OCI-LY7 (cell line): ENCODE measurements at regions not wholly inside any gene's neighbourhood (a gene's known extent, or its start where the extent isn't known, plus 50 kb on each side); places are given as distances from the start of the nearest gene placed in this dataset.

Experiments
- BruUV-seq: library from RNA; stranded (reverse); fragments of 400-500 nt; replicated peaks from 2 replicates; lab custom pipeline; 2021; lab: Mats Ljungman, UMichigan
- CTCF ChIA-PET: fragments of 300-600 bp; sonication (Branson Sonifier 250); formaldehyde crosslinking; loops from one replicate; lab custom pipeline; 2022; ENCODE audit warnings: antibody characterized with exemption; ENCODE audit not compliant: unreplicated experiment; lab: Charles Lee
- POLR2A ChIA-PET: fragments of 300-600 bp; sonication (Branson Sonifier 250); formaldehyde crosslinking; loops from one replicate; lab custom pipeline; 2022; ENCODE audit warnings: antibody characterized with exemption; lab: Charles Lee
- DNase-seq: peaks from one replicate; pipeline ENCODE4 v3.0.0-alpha.2; 2015; ENCODE audit warnings: low spot score
- H2AFZ ChIP-seq: fragments of 200-600 bp; sonication (generic), shearing (Covaris generic); 2 replicates; pipeline ENCODE4 v1.6.1; 2014; ENCODE audit warnings: mild to moderate bottlenecking, antibody characterized with exemption, low read length, moderate library complexity
- H3K27ac ChIP-seq: fragments of 200-600 bp; sonication (generic); 2 replicates; pipeline ENCODE4 v1.5.1; 2014; ENCODE audit warnings: mixed run types, low read depth, mild to moderate bottlenecking, moderate library complexity, low read length, inconsistent platforms; ENCODE audit not compliant: poor library complexity, severe bottlenecking
- H3K36me3 ChIP-seq: fragments of 200-600 bp; sonication (generic); 2 replicates; pipeline ENCODE4 v1.6.1; 2014; ENCODE audit warnings: mild to moderate bottlenecking, antibody characterized with exemption, low read length, moderate library complexity, mixed read lengths; ENCODE audit not compliant: insufficient read depth
- H3K4me1 ChIP-seq: fragments of 200-600 bp; sonication (generic); 2 replicates; pipeline ENCODE4 v1.5.1; 2014; ENCODE audit warnings: mild to moderate bottlenecking, low read length; ENCODE audit not compliant: insufficient read depth, poor library complexity, severe bottlenecking
- H3K4me2 ChIP-seq: fragments of 200-600 bp; sonication (generic); 2 replicates; pipeline ENCODE4 v1.6.1; 2014; ENCODE audit warnings: mild to moderate bottlenecking, low read length
- H3K4me3 ChIP-seq: fragments of 200-600 bp; sonication (generic); 2 replicates; pipeline ENCODE4 v1.5.1; 2014; ENCODE audit warnings: mild to moderate bottlenecking, low read depth, low read length; ENCODE audit not compliant: poor library complexity, severe bottlenecking
- H3K79me2 ChIP-seq: fragments of 200-600 bp; sonication (generic); 2 replicates; pipeline ENCODE4 v1.6.1; 2016; ENCODE audit warnings: low read depth, mild to moderate bottlenecking, low read length, moderate library complexity, mixed read lengths; ENCODE audit not compliant: insufficient read depth
- H3K9me2 ChIP-seq: fragments of 200-600 bp; sonication (generic); 2 replicates; pipeline ENCODE4 v1.6.1; 2016; ENCODE audit warnings: mild to moderate bottlenecking, low read length, mixed read lengths; ENCODE audit not compliant: insufficient read depth
- H3K9me3 ChIP-seq: fragments of 200-600 bp; sonication (generic); 2 replicates; pipeline ENCODE4 v1.6.1; 2014; ENCODE audit warnings: mild to moderate bottlenecking, mixed run types, low read length, mixed read lengths
- H4K20me1 ChIP-seq: fragments of 200-600 bp; sonication (generic); 2 replicates; pipeline ENCODE4 v1.6.1; 2014; ENCODE audit warnings: mild to moderate bottlenecking, antibody characterized with exemption, low read length, moderate library complexity, mixed read lengths; ENCODE audit not compliant: insufficient read depth
- CTCF ChIP-seq: fragments of 200-600 bp; sonication (generic); conservative IDR thresholded peaks from 2 replicates; pipeline ENCODE4 v1.5.1; 2014; ENCODE audit warnings: mild to moderate bottlenecking, antibody characterized with exemption, low read length, moderate library complexity, mixed read lengths
- EZH2phosphoT487 ChIP-seq: fragments of 200-600 bp; sonication (generic); IDR thresholded peaks from 2 replicates; pipeline ENCODE4 v1.6.1; 2018; ENCODE audit warnings: low read depth, borderline replicate concordance, mild to moderate bottlenecking, mixed run types, antibody characterized with exemption, low read length, moderate library complexity, mixed read lengths
- intact Hi-C: fragments of 100-400 bp; cut with micrococcal nuclease; formaldehyde crosslinking; loops from one replicate; pipeline ENCODE4 v1.10.0; 2022; ENCODE audit not compliant: unreplicated experiment

DNA sequence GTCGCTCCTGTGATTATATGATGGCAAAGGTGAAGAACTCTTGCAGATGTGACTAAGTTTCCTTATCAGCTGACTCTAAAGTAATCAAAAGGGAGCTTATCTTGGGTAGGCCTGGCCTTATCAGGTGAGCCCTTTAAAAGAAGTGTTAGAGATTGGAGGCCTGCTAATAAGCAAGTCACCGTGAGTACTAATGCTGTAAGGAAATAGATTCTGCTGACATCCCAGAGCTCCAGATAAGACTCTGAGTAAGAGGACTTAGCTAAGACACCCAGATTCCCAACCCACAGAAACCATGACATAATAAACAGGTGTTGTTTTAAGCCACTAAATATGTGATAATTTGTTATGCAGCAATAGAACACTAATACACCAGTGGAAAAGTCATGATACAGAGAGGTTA, 99.9 kb upstream of the FAM20A start:
- BruUV-seq: no TSS peak
- Histone ChIP-seq H3K9me3 (no peaks in the 10 kb centered on the region), H3K4me2 (no peak overlapping the region), H3K4me3 (no peak overlapping the region), H3K79me2 (no peaks in the 10 kb centered on the region), H3K36me3 (no peaks in the 10 kb centered on the region), H4K20me1 (no peaks in the 10 kb centered on the region), H2AFZ (no peak overlapping the region), H3K9me2 (no peaks in the 10 kb centered on the region), H3K27ac (no peak overlapping the region), H3K4me1 (no peaks in the 10 kb centered on the region)
- intact Hi-C loops: no loop called here
- no peak for TF ChIP-seq CTCF
- ChIA-PET CTCF (interaction anchor here (0.9 kb wide), 1 partner anchor 9 kb away, joined by 3 read pairs; no protein-coding TSS in a partner anchor), POLR2A (interaction anchor here (0.5 to 1.3 kb wide), 9 partner anchors 10 to 1087 kb away, joined by 3 to 7 read pairs (median 3); no protein-coding TSS in a partner anchor)
- DNase-seq: no peak

DNA sequence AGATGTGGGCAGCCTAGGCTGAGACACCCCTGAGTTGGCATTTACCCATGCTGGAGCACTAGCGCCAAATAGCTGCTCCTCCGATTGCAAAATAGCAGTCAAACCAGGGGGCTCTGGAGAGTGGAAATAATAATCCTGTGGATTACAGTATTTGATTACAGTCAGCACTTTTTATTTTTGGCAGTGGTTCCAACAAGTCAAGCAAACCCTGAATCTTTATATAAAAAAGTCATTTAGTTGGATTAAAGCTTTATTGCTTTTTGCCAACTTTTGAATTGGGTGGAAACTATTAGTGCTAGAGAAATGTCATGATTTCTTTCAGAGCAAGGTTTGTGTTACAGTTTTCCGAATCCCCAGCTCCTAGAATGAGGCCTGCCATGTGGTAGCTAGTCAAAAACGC, 99.3 kb upstream of the FAM20A start:
- CTCF ChIA-PET: no interaction called here
- intact Hi-C loops: no loop called here
- POLR2A ChIA-PET: interaction anchor here (0.5 to 1.3 kb wide), 5 partner anchors 11 to 1087 kb away, joined by 3 to 7 read pairs (median 4); no protein-coding TSS in a partner anchor

GRCh38 chr17:68699936-68700335, 98.8 kb upstream of the FAM20A start:
- H2AFZ ChIP-seq: no peak overlapping the region
- CTCF ChIA-PET: no interaction called here
- no peak for DNase-seq
- no peak overlapping the region for H3K27ac ChIP-seq
- POLR2A ChIA-PET: interaction anchor here (1.0 to 1.2 kb wide), 3 partner anchors 11 to 13 kb away, joined by 3 to 7 read pairs (median 7); no protein-coding TSS in a partner anchor
- intact Hi-C loops: no loop called here
- TF ChIP-seq CTCF: no peak
- no peak for TF ChIP-seq EZH2phosphoT487
- no TSS peak for BruUV-seq
- H3K4me3 ChIP-seq: no peak overlapping the region
- H3K4me2 ChIP-seq: no peak overlapping the region
- no peaks in the 10 kb centered on the region for H3K9me2 ChIP-seq
- H3K9me3 ChIP-seq: no peaks in the 10 kb centered on the region
- no peaks in the 10 kb centered on the region for H3K4me1 ChIP-seq
- no peaks in the 10 kb centered on the region for H4K20me1 ChIP-seq
- no peaks in the 10 kb centered on the region for H3K36me3 ChIP-seq
- no peaks in the 10 kb centered on the region for H3K79me2 ChIP-seq

More for the DNA sequence above, 99.3 kb upstream of the FAM20A start:
- Histone ChIP-seq H3K79me2 (no peaks in the 10 kb centered on the region), H3K36me3 (no peaks in the 10 kb centered on the region), H3K27ac (no peak overlapping the region), H2AFZ (no peak overlapping the region), H3K9me3 (no peaks in the 10 kb centered on the region), H3K9me2 (no peaks in the 10 kb centered on the region), H3K4me1 (no peaks in the 10 kb centered on the region), H3K4me3 (no peak overlapping the region), H3K4me2 (no peak overlapping the region), H4K20me1 (no peaks in the 10 kb centered on the region)
- no peak for DNase-seq
- no TSS peak for BruUV-seq
- TF ChIP-seq EZH2phosphoT487: no peak
- no peak for TF ChIP-seq CTCF
